ENCODE measurements at regions not wholly inside any gene's neighbourhood (a gene's known extent, or its start where the extent isn't known, plus 50 kb on each side); places are given as distances from the start of the nearest gene placed in this dataset.

DNA sequence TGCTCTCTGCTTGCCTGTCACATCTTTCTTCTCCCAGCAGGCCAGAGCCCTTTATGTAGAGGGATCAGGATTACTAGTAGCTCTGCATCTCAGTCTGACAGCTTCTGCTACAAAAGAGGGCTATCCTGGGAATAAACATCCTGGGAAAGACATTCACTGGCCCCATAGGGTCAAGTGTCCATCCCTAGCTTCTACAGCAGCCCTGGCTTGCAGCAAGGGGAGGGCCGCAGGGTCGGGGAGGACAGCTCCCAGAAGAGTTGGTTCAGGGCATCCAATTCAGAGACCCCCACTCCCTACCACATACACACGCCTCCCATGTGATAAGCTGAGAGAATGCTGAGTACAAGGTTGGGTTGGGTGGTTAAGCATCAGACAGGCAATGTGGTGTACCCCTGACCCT lies 154.1 kb upstream of the PDE10A start:
- TF ChIP-seq, protein P1, sequence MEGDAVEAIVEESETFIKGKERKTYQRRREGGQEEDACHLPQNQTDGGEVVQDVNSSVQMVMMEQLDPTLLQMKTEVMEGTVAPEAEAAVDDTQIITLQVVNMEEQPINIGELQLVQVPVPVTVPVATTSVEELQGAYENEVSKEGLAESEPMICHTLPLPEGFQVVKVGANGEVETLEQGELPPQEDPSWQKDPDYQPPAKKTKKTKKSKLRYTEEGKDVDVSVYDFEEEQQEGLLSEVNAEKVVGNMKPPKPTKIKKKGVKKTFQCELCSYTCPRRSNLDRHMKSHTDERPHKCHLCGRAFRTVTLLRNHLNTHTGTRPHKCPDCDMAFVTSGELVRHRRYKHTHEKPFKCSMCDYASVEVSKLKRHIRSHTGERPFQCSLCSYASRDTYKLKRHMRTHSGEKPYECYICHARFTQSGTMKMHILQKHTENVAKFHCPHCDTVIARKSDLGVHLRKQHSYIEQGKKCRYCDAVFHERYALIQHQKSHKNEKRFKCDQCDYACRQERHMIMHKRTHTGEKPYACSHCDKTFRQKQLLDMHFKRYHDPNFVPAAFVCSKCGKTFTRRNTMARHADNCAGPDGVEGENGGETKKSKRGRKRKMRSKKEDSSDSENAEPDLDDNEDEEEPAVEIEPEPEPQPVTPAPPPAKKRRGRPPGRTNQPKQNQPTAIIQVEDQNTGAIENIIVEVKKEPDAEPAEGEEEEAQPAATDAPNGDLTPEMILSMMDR (IDR thresholded peaks at IDR 0.05) = no peak
- intact Hi-C loops (cut with DNase I) = no loop called here
- no peak for DNase-seq (ENCODE audit: low spot score in 2 of 2)
- no peaks in the 10 kb centered on the region for H3K4me1 ChIP-seq
- H3K36me3 ChIP-seq = no peaks in the 10 kb centered on the region
- H3K27ac ChIP-seq = no peak overlapping the region
- H3K9me3 ChIP-seq = no peaks in the 10 kb centered on the region
- no peaks in the 10 kb centered on the region for H3K27me3 ChIP-seq
- H3K4me3 ChIP-seq = no peak overlapping the region

DNA sequence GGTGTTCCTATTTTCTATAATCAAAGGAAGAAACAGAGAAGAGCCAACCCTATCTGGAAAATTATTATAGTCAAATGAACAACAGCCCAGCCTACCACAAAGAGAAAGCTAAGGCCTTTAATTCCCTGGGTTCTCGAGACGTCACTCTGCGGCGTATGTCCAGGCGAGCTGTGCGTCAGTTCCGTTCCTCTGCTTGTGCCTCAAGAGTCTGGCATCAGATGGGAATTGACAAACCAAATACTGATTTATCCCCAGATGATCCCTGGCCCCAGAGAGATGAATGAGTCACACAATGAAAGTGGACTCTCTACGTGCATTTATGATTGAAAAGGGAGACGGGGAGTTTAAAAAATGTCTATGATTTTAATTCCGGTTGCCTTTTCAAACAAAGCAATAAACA lies 151.6 kb upstream of the PDE10A start:
- intact Hi-C loops (cut with DNase I) = no loop called here
- Histone ChIP-seq H3K4me1 (no peaks in the 10 kb centered on the region), H3K27me3 (no peaks in the 10 kb centered on the region), H3K36me3 (no peaks in the 10 kb centered on the region), H3K27ac (no peak overlapping the region), H3K9me3 (no peaks in the 10 kb centered on the region), H3K4me3 (no peak overlapping the region)
- TF ChIP-seq, protein P1 (IDR thresholded peaks at IDR 0.05) = no peak
- DNase-seq (ENCODE audit: low spot score in 2 of 2) = no peak

DNA sequence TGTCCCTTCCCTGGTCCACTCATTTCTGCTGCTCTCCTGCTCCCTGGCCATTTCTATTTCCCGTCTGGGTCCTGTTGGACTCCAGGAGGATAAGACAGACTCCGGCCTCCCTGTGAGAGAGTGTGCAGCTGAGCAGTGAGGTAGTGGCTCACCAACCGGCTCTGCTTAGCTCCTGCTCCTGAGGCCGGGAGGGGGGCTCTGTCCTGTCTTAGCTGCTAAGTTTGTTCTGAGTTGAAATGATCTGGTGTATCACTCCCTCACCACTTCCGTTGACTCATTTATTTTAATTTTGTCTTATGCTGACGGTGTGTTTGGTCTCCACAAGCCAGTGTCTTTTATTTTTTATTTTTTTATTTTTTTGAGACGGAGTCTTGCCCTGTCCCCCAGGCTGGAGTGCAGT lies 148.5 kb upstream of the PDE10A start:
- DNase-seq (ENCODE audit: low spot score in 2 of 2) = no peak
- H3K4me3 ChIP-seq = no peak overlapping the region
- no peaks in the 10 kb centered on the region for H3K36me3 ChIP-seq
- H3K9me3 ChIP-seq = no peaks in the 10 kb centered on the region
- no peaks in the 10 kb centered on the region for H3K4me1 ChIP-seq
- intact Hi-C loops (cut with DNase I) = no loop called here
- no peak overlapping the region for H3K27ac ChIP-seq
- TF ChIP-seq, protein P1 (IDR thresholded peaks at IDR 0.05) = no peak
- H3K27me3 ChIP-seq = no peaks in the 10 kb centered on the region

DNA sequence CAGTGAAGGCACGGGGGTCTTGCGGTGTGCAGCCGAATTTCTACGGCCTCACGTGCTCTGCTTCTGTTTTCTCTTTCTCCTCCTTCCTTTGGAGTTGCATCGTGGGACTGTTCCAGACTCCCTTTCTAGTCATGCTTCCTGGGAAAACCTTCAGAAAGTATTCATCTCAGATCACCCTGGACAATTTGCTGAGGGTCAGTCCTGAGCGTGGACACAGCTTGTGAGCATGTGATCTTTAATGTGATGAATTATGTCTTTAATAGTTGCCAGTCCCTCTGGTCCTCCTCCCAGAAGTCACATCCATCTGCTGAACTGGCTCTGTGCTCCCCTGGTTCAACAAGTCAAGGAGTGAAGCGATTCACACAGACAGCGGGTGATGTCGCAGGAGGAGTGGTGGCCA lies 145.0 kb upstream of the PDE10A start:
- no peaks in the 10 kb centered on the region for H3K36me3 ChIP-seq
- H3K9me3 ChIP-seq = no peaks in the 10 kb centered on the region
- no peak overlapping the region for H3K4me3 ChIP-seq
- H3K27ac ChIP-seq = no peak overlapping the region
- H3K4me1 ChIP-seq = no peaks in the 10 kb centered on the region
- TF ChIP-seq, protein P1 (IDR thresholded peaks at IDR 0.05) = no peak
- no peak for DNase-seq (ENCODE audit: low spot score in 2 of 2)
- no peaks in the 10 kb centered on the region for H3K27me3 ChIP-seq
- intact Hi-C loops (cut with DNase I) = no loop called here

DNA sequence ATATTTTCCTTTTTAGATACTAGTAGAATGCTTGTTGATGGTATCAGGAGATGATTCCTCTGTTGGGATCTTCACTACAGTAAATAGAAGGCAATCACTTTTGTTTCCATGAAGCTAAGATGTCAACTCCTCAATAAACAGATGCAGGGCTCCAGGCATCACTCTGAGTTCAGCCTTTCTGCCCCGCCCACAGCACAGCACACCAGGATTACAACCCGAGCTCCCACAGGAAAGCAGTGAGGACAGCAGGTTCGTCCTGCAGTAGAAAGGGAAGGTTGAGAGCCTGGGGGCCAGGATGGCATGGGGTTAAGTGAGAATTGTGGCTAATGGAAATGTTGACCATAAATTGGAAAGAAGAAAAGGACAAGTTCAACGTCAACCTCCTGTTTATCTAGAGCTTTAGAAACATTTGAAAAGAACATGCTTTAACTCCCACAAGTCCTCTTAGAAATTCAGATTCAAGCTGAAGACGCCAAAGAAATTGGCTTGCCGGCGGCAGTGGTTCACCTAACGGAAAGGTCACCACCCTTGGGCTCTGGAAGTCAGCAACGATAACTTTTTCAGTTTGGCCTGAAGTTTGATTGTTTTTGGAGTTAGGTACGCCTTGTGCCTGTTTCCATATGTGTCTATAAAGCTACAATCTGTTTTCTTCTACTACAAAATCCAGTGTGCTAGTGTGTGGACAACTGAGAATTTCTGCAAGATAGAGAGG lies 144.4 kb upstream of the PDE10A start:
- H3K36me3 ChIP-seq = no peaks in the 10 kb centered on the region
- no peaks in the 10 kb centered on the region for H3K27me3 ChIP-seq
- no peak overlapping the region for H3K27ac ChIP-seq
- no peak for DNase-seq (ENCODE audit: low spot score in 2 of 2)
- H3K4me1 ChIP-seq = no peaks in the 10 kb centered on the region
- no peaks in the 10 kb centered on the region for H3K9me3 ChIP-seq
- TF ChIP-seq, protein P1 (IDR thresholded peaks at IDR 0.05) = no peak
- intact Hi-C loops (cut with DNase I) = no loop called here
- no peak overlapping the region for H3K4me3 ChIP-seq

All from ascending aorta (tissue), 2 donors.